A172 (cell line): ENCODE measurements at regions not wholly inside any gene's neighbourhood (a gene's known extent, or its start where the extent isn't known, plus 50 kb on each side); places are given as distances from the start of the nearest gene placed in this dataset.
"Not testable (repeated sequence)": the region's sequence is repeated elsewhere in the genome, so short reads cannot be mapped to it uniquely, and the experiment has no call there.

ENCODE experiments used
- DNase-seq: peaks from one replicate; pipeline ENCODE4 v3.0.0-alpha.2; 2015; ENCODE audit warnings: low spot score

DNA sequence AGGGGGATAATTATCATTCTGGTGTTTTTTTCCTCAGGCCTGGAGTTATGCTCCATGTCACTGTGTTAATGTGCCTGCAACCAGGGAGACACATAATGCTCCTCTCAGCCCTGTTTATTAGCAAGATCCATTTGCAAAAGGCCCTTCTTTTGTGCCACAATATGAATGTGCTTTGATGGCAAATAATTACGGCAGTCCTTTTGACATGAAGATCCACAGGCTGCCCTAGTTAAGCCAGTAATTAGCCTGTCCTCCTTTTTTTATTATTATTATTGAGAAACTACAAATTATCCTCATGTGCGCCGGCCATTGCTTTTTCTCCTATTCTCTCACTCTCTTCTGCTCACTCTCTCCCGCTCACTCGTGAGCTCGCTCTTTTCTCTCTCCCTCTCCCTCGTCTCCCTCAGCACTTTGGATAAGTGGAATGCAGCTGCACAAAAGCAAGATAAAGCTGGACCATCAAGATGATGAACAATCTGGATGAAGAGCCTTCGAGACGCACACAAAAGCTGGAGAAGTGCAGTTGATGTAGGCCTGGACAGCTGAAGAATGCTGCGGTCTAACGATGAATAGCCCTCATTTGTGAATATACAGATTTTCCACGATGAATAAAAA, 762.3 kb downstream of the BCL11A start:
- DNase-seq, result no peak

DNA sequence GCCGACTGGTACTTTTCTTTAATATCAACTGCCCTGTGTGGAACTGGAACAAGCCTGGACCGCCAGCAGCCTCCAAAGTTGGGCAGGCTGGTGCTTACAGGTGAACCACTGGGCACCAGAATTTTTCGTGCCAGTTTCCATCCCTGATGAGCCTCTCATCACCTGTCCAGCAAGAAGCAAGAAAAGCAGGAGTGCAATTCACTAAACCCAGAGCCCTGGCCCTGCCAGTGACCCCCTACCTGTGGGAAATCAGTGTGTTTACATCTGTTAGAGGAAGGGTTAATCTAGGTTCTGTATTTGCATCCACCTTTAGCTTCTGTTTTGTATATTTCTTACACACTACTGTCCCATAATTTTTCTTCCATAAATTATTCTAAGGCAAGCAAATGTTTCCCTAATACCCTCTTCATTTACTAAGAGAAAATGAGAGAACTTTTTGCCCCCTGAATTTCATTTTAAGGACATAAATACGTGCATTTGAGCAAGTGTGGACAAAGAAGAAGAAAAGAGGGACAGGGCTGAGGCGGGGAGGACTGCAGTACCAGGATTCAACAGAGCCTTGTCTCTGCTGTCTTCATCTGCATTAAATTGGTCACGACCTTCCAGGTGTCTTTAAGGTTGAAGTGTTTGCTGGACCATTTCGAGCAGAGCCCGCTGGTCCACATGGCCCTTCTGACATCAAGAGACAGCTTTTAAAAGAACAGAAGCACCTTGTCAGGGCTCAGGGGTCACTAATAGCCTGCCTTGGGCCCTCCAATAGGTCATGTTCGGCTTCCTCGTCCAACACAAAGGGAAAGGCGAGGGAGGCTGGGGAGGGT, 763.1 kb downstream of the BCL11A start:
- no peak for DNase-seq

DNA sequence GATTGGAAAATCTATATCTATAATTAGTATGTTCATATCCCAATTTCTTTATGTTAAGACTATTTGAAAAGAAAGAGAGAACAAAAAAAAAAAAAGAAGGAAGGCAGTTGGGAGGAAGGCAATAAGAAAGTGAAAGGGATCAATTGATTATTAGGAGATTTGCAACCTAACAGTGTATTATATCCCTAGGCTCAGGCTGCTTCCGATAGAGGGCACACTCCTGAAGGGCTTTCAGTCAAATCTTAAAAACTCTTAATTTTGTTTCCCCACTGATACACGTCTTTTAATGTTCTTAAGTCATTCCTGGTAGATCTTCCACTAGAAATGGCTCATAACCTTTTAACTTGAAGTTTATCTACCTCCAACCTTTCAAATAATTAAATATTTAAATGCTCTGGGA, 763.9 kb downstream of the BCL11A start:
- no peak for DNase-seq

DNA sequence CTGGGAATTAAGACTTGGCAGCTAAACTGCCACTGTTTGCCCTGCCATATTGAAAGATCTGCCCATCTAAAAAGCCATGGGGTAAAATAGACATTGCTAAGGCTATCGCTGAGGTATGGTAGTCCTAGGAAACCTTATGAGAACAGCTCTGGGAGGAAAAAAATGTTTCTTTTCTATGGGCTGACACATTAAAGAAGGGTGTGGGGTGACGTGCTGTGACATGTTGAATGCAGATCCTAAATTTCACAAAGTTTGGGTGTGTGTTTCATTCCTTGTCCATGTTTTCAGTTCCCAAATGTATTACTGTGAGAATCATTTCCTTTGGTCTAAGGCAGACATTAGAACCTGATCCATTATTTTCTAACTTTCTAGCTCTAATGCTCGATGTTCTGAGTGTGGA, 766.4 kb downstream of the BCL11A start:
- DNase-seq, result no peak

DNA sequence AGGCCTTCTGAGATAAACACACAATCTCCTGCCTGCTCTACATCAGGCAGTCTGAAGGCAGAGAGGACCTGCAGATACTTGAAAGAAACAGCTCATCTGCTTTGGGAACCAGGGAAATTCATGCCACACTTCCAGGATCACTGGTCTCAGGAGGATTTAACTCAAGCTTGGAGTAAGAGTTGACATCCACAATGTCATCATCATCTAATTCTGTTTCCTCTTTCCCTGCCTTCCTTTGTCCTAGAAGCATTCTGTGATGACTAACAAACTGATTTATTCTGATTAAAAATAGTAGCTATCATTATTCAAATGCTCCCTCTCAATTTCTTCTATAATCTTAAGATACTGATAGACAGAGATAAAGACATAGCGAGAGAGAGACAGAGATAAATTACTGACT, 766.8 kb downstream of the BCL11A start:
- DNase-seq, result no peak

DNA sequence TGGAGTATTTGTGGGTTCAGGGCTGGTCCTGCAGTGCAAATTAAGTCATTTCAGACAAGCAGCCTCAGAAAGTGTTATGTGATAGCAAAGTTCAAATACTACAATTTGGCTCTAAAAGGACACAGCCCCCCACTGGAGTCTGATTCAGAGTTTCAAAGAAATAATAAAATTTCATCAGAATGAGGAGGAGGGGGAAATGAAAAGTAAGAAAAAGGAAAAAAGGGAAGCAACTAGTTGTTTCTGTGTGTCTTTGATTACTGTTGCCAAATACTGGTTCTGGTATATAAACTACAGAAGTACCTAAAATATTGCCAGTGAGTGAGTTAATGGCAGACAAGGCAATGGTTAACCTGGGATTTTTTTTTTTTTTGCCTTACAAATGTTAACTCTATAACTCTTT, 773.9 kb downstream of the BCL11A start:
- DNase-seq, result no peak

DNA sequence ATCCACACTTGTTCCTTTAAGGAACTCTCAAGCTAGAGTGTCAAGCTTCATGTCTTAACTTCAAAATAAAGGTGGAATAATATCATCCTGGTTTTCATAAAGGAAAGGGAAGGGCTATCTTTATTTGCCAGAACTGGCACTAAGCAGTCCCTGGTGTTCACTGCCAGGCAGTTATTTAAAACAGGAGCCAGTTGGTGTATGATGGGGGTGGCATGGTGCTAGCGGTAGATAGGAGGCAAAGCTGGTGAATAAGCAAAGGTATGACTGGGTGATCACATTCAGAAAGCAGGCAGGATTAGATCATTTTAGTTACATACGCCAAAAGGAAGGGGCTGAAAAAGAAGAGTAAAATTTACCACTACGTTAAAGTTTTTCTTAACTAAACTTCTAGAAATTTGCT, 776.3 kb downstream of the BCL11A start:
- DNase-seq, result no peak

DNA sequence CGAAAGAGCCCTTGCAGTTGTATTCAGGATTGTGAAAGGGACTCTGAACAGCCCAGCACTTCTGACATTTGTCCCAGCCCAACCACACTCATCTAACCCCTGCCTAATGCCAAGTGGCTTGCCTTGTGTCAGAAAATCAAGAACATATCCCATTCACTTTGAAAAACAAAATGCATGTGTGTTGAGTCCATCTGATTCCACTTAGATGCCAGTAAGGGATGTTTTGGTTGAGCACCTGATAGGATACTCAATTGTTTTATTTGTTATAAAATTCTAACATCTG, 776.8 kb downstream of the BCL11A start:
- no peak for DNase-seq

DNA sequence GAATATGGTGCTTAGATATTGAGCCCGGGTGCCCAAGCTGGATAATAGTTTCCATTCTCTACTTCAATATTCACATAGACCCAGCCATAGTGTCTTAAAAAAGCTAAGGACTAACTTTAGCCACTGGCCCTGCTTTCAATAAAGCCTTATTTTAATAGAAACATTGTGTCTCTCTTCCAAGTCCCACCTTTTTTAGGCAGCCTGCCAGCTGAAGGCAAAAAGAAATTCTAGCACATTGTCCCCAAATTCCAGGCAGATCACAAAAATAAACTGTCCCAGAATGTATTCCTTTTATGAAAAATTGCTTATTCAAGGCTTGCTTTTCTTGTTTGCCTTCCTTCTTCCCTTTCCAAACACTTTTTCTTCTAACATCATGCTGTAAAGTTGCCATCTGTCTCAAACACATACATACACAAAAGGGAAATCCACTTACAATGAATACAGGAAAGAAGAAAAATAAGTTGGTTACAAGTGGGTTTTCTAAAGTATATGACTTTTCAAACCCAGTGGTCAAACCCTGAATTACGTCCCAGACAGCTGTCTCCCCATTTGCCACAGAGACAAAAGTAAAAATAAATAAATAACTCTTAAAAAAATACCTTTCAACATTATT, 778.5 kb downstream of the BCL11A start:
- DNase-seq, result no peak

DNA sequence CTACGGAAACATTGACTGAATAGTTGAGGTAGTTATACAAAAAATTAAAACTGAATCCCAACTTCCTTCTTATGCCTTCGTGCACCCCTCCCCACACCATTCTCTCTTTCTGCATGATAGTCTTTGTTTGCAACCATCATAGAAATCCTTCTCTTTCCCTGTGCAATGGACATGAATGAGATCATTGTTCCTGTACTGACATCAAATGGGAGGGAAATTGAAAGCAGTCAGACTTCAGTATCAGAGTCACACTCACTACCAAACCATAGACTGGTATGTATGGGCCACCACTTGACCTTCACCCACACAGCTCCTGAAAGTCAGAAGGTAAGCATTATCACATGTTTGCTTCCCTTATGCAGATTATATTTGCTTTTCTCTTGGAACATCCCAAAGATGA, 782.8 kb downstream of the BCL11A start:
- DNase-seq, result no peak

DNA sequence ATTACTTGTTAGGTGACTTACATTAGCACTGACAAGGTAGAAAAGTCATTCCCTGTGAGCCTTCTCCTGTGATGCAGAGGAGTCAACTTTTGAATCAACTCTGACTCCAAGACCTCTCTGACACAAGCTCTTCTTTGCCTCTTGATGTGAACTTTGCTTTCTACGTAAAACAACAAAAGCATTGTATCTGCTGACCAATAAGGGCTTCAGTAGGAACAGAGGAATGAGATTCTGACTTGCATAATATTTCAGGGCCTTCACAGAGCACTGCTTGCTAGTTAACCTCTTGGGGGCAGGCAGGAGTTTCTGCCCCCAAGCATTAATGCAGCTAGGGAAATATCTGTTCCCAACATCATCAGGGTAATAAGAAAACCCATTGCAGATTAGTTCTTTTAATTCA, 791.5 kb downstream of the BCL11A start:
- DNase-seq, result no peak

DNA sequence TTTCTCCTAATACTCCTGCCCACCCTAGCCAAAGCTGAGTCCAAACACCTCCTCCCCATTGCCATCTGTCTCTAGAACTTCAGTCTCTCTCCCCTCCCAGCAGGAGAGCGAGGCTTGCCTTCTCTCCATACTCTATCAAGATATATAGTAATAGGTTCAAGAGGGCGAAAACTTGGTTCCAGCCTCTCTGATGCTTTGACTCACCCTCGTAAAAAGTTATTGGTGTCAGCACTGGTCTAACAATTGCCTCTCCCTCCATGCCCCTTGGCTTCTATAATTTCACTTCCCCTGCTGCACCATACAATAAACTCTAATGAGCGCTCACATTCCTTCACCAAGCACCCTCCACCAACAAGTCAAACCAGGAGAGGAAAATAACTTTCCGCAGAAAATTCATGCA, 797.3 kb downstream of the BCL11A start:
- DNase-seq, result no peak

DNA sequence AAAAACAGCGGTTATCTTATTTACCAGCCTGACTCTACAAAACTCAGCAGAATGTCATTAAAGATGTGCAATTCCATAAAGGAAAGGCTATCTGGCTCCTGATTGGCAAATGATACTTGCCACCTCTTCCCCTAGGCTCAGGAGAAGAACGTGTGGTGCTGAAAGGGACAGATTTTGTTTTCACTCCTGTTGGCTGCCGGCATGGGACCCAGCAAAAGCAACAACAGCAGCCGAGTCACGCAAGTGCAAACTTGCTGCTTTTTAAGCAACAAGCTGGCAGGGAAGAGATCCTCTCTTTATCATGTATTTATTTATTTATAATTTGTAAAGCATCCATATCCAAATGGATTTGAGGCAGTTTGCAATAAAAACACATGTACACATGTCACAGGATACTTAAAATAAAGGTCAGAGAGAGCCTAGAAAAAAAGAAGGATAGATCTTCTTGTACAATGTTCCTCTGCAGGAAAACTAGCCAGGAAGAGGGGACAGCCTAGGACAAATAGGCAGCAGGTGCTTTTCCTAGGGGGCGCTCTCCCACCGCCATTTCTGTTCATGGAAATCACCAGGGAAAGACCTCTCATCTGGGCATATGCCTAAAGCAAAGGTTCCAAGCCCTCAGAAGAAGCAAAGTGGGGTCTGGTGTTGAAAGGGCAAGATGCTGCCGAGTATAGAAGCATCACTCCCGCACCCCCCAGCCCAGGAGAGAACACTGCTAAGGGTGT, 799.3 kb downstream of the BCL11A start:
- no peak for DNase-seq

DNA sequence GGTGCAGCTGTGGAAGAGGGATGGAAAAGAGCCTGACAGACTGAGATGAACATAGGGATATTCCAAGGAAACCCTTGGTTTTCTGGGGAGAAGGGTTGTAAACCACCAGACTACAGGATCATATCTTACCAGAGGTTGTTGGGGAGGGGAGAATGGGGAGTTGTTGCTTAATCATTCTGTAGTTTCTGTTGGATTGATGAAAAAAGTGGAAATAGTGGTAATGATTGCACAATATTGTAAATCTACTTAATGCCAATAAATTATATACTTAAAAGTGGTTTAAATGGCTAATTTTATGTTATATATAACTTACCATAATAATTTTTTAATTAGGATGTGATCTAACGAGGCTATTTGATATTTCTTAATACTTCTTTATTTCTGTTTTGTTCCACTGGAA, 800.9 kb downstream of the BCL11A start:
- no peak for DNase-seq

DNA sequence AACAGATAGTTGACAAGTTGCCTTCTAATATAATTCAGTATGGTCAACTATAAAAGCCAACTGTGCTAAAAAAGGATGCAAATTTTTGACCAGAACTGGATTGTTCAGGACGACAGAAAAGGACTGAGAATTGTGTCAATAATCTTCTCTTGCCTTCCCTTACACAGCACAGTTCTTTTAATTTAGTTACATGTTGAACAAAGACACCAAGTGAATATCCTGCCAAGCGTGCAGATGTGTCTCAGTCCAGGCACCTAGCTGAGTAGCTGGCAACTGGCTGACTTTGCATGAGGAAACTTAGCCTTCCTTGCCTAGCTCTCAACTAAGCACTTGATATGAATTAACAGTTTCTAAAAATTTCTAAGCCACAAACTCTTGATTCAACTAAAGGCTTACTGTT, 801.4 kb downstream of the BCL11A start:
- no peak for DNase-seq

DNA sequence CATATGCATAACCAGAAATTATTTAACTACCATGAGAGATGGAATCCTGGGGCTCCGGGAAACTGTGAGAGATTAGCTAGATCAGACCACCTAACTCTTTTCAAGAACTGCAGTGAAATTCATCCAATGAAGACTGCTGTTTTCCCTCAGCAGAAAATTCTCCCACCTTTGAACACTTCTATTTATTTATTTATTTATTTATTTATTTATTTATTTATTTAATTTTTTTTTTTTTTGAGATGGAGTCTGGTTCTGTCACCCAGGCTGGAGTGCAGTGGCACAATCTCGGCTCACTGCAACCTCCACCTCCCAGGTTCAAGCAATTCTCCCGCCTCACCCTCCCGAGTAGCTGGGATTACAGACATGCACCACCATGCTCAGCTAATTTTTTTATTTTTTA, 802.2 kb downstream of the BCL11A start:
- DNase-seq, result not testable (repeated sequence)

DNA sequence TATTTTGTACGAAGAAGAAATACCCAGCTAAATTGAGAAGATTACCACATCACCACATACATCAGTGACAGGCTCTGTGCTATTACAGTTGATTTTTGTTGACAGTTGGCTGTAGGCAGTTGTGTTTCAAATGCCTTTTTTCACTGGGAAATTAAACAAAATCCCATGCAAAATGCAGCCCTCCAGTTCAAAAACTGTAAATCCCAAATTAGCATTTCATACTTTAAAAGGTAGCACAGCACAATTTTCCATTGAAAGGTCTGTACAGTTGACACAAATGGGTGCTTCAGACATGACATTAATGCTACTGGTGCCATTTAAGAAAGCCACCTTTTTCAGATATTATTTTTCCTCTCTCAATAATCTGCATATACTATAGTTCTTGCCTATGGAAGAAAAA, 807.2 kb downstream of the BCL11A start:
- DNase-seq, result no peak

DNA sequence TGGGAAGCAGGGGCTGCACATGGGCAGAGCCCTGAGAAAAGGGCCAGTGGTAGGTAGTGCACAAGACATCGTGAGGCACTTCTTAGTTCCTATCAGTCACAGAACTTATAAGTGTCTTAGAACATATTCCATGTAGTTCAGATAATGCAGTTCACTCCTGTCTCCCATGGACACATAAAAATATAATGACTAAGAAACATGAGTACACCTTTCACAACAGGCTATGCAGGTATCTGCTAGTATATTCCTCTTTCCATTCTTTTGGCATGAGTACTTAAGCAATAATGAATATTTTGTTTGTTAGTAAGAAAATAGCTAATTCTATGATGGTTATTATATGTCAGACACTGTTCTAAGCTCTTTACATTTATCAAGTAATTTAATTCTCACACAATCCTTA, 808.4 kb downstream of the BCL11A start:
- no peak for DNase-seq

DNA sequence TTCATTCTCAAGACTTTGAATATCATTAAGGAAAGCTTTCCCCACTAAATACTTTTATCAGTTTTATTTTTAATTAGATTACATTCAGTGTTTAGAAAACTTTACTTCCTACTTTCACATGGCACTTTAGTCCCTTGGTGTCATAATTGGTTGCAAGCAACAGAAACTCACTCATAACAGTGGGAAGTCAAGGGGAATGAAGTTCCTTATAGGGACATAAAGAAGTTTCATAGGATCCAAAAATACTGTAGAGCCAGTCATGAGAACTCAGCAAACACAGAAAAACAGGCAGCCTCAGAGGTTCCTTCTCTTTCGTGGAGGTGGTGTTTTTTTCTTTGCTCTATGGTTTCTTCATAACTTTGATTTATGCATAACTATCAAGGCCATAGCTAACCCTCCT, 809.0 kb downstream of the BCL11A start:
- DNase-seq, result no peak

DNA sequence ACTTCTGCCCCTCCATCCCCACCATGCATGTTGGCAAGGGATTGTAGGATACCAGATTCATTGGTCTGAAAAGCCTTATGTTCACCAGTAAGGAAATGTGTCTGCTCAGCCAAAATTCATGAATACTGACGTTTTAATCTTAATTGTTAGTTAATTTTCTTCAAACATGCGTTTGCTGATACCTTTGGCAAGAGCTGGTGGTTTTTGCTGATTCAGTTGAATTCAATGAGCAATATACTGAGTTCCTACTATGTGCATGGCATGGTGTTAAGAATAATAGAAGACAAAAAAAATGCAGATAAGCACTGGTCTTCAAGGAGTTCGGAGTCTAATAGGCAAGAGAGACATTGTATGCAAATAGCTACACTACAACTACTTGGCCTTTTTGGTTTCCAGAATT, 811.6 kb downstream of the BCL11A start:
- DNase-seq, result no peak

DNA sequence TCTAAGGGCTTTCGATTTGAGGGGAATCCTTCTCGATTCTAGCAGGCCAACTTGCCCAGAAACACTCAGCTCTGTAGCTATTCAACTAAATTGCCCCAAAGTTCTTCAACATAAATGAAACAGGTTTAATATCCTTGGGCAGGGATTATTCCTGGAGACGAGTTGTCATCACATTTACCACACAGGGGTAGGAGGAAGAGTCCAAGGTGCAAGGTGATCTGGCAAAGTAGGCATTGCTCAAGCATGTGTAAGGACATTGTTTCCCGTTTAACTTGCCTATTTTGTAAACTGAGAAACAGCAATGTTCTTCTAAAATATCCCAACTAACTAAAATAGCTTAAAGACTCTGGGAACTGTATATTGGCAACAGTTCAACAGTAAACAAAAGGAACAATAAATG, 814.3 kb downstream of the BCL11A start:
- no peak for DNase-seq

DNA sequence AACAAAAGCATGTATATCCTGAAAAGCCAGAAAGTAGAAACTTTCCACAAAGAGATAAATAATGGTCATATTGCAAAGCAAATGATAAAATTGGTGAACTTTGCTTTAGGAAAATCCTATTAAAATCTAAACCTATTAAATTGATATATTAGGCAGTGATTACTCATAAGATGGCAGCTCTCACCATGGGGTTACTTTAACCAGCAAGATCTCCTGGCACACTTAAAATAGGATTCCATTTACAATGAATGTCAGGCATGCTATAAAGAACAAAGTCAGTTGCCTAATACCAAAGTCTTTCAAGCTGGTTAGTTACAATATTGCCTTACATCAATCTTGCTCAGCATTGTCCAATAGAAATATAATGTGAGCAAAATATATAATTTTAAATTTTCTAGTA, 816.2 kb downstream of the BCL11A start:
- no peak for DNase-seq

DNA sequence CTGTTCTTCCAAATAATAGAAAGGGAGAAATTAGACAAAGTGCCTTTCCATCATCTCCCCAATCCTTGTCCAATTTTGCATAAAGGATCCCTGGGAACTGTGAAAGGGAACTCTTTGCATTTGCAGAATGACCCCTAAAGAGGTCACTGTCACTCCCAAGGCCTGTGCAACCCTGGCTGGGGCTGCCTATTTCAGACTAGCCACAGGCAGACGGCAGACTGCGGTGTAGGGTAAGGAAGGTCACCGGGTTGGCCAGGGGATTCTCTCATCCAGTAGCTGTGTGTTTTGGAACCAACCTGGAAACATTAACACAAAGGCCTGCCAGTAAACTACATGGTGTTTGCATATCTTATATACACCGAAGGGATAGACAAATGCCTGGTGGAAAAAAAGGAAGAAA, 818.7 kb downstream of the BCL11A start:
- no peak for DNase-seq
